ENCODE measurements at regions not wholly inside any gene's neighbourhood (a gene's known extent, or its start where the extent isn't known, plus 50 kb on each side); places are given as distances from the start of the nearest gene placed in this dataset.

DNA sequence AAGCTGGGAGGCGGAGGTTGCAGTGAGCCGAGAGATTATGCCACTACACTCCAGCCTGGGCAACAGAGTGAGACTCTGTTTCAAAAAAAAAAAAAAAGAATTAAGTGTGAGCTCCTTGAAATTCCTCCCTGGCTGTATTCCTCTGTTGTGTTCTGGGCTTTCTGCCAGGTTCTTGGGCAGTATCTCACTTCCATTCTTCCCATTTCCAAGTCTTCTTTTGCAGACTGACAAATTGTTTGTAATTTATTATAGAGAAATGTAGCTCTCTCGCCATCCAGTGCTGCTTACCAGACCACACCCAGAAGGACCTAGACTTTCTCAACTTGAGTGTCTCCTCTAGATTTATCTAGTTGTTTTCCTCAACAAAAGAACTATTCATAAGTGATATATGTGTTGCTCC, 105.0 kb upstream of the ADGRL2 start:
- ATAC-seq, result no peak

- ATAC-seq, result no peak
These were observed 107.4 kb upstream of the ADGRL2 start for GRCh38 chr1:81693316-81693715.

DNA sequence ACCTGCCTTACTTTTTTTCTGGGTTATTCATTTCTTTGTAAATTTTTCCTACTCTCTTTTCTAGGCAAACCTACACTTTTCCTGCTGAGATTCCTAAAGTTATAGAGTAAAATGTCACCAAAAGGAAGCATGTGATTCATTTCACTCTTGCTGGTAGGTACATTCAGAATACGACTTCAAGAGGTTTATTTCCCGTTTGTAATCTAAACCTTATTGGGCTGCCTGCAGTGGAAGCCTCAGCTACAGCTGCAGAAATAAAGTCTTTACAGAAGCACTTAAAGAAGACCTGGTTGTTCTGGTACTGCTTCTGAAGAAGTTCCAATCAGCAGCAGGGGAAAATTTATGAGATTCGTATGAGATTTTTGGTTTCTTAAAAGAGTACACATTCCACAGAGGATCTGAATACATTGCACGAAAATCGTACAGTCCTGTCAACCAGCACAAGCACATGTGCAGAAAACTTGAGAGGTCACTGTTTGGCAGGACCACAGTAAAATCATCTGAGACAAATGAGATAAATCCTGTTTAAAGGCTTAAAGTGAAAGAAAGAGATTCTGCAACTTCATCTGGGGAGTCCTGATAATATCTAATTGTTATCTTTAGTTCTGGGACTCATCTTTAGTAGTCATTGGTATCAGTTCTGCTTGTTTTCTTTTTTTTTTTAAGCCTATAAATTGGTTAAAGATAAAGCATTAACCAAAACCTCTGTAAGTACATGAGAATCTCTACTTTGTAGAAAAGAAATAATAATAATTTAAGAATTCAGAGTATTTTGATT, 109.9 kb upstream of the ADGRL2 start:
- no peak for ATAC-seq

GRCh38 chr1:81689531-81689941, 111.2 kb upstream of the ADGRL2 start:
- no peak for ATAC-seq

DNA sequence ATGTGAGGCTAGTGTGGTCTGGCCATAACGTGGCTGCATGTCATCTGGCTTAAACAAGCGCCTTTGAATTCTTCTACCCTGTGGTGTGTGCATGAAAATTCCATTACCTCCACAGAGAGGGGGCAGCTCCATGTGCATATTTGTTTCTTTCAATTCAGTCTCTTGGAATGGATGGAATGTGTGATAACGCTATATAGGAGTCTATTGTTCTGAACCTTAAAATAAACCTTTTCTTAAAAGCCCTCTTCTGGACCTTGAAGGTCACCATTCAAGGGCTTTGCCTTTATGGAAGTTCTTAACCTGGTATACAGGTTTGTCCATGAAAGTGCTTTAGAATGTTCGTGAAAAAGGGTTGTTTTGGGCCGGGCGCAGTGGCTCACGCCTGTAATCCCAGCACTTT, 118.2 kb upstream of the ADGRL2 start:
- no peak for ATAC-seq

DNA sequence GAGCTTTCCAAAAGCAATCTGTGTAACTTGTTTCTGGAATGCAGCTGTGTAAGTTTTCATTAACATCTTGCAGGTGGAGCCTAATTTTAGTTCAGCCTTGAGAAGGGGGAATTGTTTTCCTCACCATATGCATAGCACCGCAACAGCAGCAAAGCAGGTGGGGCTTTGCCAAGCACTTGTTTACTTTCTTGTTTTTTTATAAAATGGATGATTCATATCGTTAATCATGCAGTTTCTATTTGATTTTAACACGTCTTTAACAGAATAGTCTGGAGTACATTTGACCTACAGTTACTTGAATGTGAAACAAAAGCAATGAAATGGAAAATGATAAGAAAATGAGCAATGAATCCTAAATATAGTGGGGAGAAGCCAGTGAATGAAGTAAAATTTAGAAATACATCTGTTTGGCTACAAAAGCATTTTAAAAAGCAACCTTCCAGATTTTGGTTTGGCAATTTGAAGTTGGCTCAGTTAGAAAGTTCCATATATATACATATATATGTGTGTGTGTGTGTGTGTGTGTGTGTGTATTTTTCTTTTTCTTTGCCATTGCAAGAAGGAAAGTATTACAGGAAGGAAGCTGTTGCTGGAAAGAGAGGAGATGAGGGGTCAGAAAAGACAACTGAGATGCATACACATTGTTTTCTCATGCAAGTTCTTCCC, 119.0 kb upstream of the ADGRL2 start:
- no peak for ATAC-seq

DNA sequence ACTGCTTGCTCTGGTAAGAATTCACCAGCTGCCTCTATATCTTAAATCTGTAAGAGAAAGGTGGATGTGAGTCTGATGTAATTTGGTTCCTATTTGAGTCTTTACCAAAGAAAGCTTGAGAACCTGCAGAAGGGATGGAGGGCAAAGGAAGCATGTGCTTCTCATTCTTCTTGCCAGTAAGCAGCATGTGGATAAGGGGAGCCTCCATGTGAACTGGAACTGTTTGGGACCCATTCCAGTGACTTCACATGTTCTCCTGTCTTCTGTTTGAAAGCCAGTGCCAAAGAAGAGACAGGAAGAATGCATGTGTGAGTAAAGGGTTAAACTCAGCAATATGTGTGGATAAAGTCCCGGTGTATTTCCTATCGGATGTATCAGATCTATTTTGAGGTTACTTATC, 119.6 kb upstream of the ADGRL2 start:
- no peak for ATAC-seq

- no peak for ATAC-seq
These were observed 120.8 kb upstream of the ADGRL2 start for GRCh38 chr1:81679942-81680341.

DNA sequence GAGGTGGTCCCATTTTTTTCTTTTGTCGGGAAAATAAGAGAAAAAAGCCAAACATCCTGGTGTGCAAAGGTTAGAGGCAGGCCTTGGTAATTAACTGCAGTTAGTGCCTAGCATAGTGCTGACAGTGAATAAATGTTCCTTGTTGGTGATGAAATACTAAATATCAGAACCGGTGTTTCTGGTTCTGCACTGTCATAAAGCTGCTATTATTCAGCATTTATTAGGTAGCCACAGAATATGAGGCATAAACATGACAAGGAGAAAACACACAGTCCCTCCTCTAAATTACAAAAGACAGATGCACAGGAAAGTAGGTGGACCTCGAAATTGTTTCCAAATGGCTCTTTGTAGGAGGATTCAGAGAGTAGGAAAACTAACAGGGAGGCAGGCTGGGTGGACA, 122.0 kb upstream of the ADGRL2 start:
- no peak for ATAC-seq

- ATAC-seq, result no peak
These were observed 128.0 kb upstream of the ADGRL2 start for GRCh38 chr1:81672766-81673165.

GRCh38 chr1:81671038-81671437, 129.7 kb upstream of the ADGRL2 start:
- ATAC-seq, result peak in 1 of 2 donors; percentile 21

- no peak for ATAC-seq
These were observed 130.4 kb upstream of the ADGRL2 start for GRCh38 chr1:81670286-81670685.

- no peak for ATAC-seq
These were observed 134.1 kb upstream of the ADGRL2 start for GRCh38 chr1:81666586-81666985.

- ATAC-seq, result no peak
These were observed 136.4 kb upstream of the ADGRL2 start for GRCh38 chr1:81664341-81664740.

DNA sequence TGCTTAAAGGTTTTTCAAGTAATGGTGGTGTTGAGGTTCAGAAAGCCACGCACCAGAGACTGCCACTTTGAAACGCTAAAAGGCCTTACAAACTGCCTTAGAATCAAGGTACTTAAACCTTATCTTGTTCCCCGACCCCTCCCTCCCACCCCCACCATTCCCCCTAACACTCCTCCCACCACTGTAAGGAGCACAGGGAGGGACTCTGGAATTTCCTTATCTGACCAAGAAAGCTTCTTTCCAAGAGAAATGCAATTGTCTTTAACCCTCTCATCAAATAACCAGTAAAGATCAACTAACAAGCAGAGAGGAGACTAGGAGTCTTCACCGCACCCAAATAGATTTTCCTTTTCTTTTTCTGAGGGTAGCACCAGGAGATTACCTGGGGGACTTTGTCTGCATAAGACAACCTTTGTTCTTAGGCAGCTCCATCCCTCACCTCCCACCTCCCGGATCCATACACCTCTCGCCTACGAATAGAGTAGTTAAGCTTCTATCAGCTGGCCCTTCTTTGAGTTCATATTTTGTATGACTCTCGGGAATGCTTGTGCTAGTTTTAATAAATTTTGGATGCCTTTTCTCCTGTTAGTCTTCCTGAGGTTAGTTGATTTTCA, 137.7 kb upstream of the ADGRL2 start:
- ATAC-seq, result no peak

DNA sequence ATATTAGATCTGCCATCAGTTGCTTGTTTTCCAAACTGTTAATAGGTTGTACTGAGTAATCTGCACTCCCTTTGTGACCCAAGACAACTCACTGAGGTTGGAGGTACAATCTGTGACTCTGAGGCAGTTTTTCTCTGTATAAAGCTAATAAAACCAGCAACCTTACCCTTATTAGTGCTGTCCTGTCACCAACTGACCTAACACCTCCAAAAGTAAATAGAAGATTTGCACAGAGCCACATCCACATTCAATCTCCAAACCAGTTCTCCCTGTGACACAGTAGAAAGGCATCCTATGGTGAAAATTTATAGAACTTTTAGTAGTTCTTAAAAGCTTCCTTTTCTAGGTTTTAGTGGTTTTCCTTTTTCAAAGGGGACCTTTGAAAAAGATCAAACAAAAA, 140.4 kb upstream of the ADGRL2 start:
- ATAC-seq, result no peak

- no peak for ATAC-seq
These were observed 146.1 kb upstream of the ADGRL2 start for GRCh38 chr1:81654657-81655056.

- no peak for ATAC-seq
These were observed 146.6 kb upstream of the ADGRL2 start for GRCh38 chr1:81654147-81654546.

DNA sequence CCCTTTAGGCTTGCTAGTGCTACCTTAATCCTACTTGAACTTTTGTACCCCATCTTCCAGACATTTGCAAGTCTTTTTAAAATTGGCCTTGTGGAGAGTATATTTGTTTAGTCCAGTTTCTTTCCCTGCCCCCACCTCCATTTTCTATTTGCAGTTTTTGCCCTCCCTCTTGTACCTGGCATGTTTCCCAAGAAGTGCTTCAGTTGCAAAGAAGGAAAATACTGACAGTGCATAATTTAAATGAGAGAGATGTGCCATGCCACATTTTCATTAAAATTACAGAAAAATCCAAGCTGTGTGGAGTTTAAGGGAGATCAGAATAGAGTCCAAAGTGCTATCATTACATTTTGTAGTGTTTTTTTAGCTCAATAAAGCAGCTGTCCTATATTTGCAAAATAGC, 150.0 kb upstream of the ADGRL2 start:
- ATAC-seq, result no peak

- ATAC-seq, result no peak
These were observed 164.9 kb upstream of the ADGRL2 start for GRCh38 chr1:81635816-81636215.

- ATAC-seq, result no peak
These were observed 166.4 kb upstream of the ADGRL2 start for GRCh38 chr1:81634294-81634693.

DNA sequence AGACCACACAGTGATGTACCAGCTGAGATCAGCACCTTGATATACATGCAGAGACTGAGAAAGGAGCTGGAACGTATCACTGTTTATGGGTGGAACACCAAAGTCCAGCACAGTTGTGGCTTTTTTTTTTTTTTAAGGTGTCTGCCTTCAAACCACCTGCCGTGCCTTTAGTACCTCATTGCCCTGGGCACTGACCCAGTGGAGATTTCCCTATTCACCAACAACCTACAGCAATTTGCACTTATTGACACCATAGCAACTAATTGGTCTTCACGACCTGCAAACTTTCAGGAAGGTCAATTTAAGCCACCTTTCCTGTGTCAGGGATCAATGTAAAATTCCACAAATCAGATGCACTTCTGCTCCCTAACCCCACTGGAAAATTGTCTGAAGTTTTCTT, 181.6 kb upstream of the ADGRL2 start:
- ATAC-seq, result no peak

GRCh38 chr1:81618376-81618775, 182.4 kb upstream of the ADGRL2 start:
- ATAC-seq, result no peak

- ATAC-seq, result no peak
These were observed 183.3 kb upstream of the ADGRL2 start for GRCh38 chr1:81617308-81617967.
